GM23338 (cell line): ENCODE measurements at regions not wholly inside any gene's neighbourhood (a gene's known extent, or its start where the extent isn't known, plus 50 kb on each side); places are given as distances from the start of the nearest gene placed in this dataset.

ENCODE experiments used
- ATAC-seq: fragments of 200-7000 bp; cut with Tn5 transposase; 3 replicates; pipeline ENCODE4 v1.9.1; 2020
- DNase-seq: peaks from one replicate; pipeline ENCODE4 v3.0.0-alpha.2; 2015; ENCODE audit warnings: low spot score
- H2AFZ ChIP-seq: fragments of 200-600 bp; sonication (generic); 2 replicates; pipeline ENCODE4 v1.8.0; 2016; ENCODE audit warnings: antibody characterized with exemption, mild to moderate bottlenecking, moderate library complexity
- H3F3A ChIP-seq: fragments of 200-600 bp; sonication (generic); replicated peaks from 2 replicates; pipeline ENCODE4 v1.8.0; 2017; ENCODE audit warnings: antibody characterized with exemption, mixed run types, low read depth
- H3K27ac ChIP-seq: fragments of 200-600 bp; sonication (generic); 2 replicates; pipeline ENCODE4 v1.6.1; 2016; ENCODE audit warnings: low read depth
- H3K27me3 ChIP-seq: fragments of 200-600 bp; sonication (generic); 2 replicates; pipeline ENCODE4 v1.8.0; 2016; ENCODE audit warnings: mild to moderate bottlenecking, mixed run types, moderate library complexity; ENCODE audit not compliant: insufficient read depth
- H3K36me3 ChIP-seq: fragments of 200-600 bp; sonication (generic); 2 replicates; pipeline ENCODE4 v1.8.0; 2016; ENCODE audit warnings: mild to moderate bottlenecking; ENCODE audit not compliant: insufficient read depth
- H3K4me1 ChIP-seq: fragments of 200-600 bp; sonication (generic); 2 replicates; pipeline ENCODE4 v1.8.0; 2016; ENCODE audit warnings: mild to moderate bottlenecking, moderate library complexity; ENCODE audit not compliant: insufficient read depth
- H3K4me2 ChIP-seq: fragments of 200-600 bp; sonication (generic); 2 replicates; pipeline ENCODE4 v1.7.1; 2017; ENCODE audit warnings: mixed run types
- H3K4me3 ChIP-seq: fragments of 200-600 bp; sonication (generic); 2 replicates; pipeline ENCODE4 v1.6.1; 2016; ENCODE audit warnings: mixed run types
- H3K79me2 ChIP-seq: fragments of 200-600 bp; sonication (generic); replicated peaks from 2 replicates; pipeline ENCODE4 v1.8.0; 2017; ENCODE audit warnings: mild to moderate bottlenecking; ENCODE audit not compliant: insufficient read depth
- H3K9me2 ChIP-seq: fragments of 200-600 bp; sonication (generic); 2 replicates; pipeline ENCODE4 v1.8.0; 2017; ENCODE audit not compliant: insufficient read depth
- H4K20me1 ChIP-seq: fragments of 200-600 bp; sonication (generic); replicated peaks from 2 replicates; pipeline ENCODE4 v1.8.0; 2017; ENCODE audit warnings: mild to moderate bottlenecking; ENCODE audit not compliant: insufficient read depth
- H3K27ac Mint-ChIP-seq: 2 replicates; pipeline ENCODE4 v1.8.0; 2020; ENCODE audit warnings: inconsistent platforms, mild to moderate bottlenecking, moderate library complexity, mixed read lengths
- H3K27me3 Mint-ChIP-seq: 3 replicates; pipeline ENCODE4 v1.8.0; 2022; ENCODE audit warnings: low read depth, mild to moderate bottlenecking, moderate library complexity, mixed read lengths, inconsistent platforms; ENCODE audit not compliant: insufficient read depth, poor library complexity
- H3K36me3 Mint-ChIP-seq: 3 replicates; pipeline ENCODE4 v1.8.0; 2021; ENCODE audit warnings: low read depth, mild to moderate bottlenecking, inconsistent platforms, moderate library complexity, mixed read lengths
- H3K4me1 Mint-ChIP-seq: 3 replicates; pipeline ENCODE4 v1.8.0; 2020; ENCODE audit warnings: mild to moderate bottlenecking, inconsistent platforms, mixed read lengths
- H3K4me3 Mint-ChIP-seq: 3 replicates; pipeline ENCODE4 v1.8.0; 2021; ENCODE audit warnings: moderate library complexity, mild to moderate bottlenecking, inconsistent platforms, mixed read lengths
- H3K9me3 Mint-ChIP-seq: 3 replicates; pipeline ENCODE4 v1.8.0; 2020; ENCODE audit warnings: moderate library complexity, mild to moderate bottlenecking, inconsistent platforms, mixed read lengths
- CREB1 ChIP-seq: fragments of 250-450 bp; sonication (Bioruptor Pico); IDR thresholded peaks from 2 replicates; pipeline ENCODE4 v1.5.0; 2020; ENCODE audit warnings: low read depth, mild to moderate bottlenecking, moderate library complexity
- CTCF ChIP-seq, 2 experiments: fragments of 200-600 bp in 1 of 2; sonication (generic) in 1 of 2; conservative IDR thresholded peaks; 2 replicates each; pipeline versions ENCODE4 v1.5.1 to v1.6.1; 2016 to 2017; ENCODE audit warnings: antibody characterized with exemption in 2 of 2, low read depth in 2 of 2, mild to moderate bottlenecking in 2 of 2, moderate library complexity in 1 of 2
- ETS1 ChIP-seq: IDR thresholded peaks from 2 replicates; pipeline ENCODE4 v1.6.1; 2016; ENCODE audit warnings: antibody characterized with exemption
- EZH2 ChIP-seq: fragments of 200-600 bp; sonication (generic); IDR thresholded peaks from one replicate; pipeline ENCODE4 v1.8.0; 2017; ENCODE audit warnings: antibody characterized with exemption, mild to moderate bottlenecking, low read depth; ENCODE audit not compliant: unreplicated experiment
- EZH2phosphoT487 ChIP-seq: fragments of 200-600 bp; sonication (generic); IDR thresholded peaks from one replicate; pipeline ENCODE4 v1.8.1; 2018; ENCODE audit warnings: antibody characterized with exemption; ENCODE audit not compliant: unreplicated experiment
- JUNB ChIP-seq: IDR thresholded peaks from one replicate; pipeline ENCODE4 v1.6.1; 2016; ENCODE audit warnings: antibody characterized with exemption; ENCODE audit not compliant: unreplicated experiment
- NANOG ChIP-seq: IDR thresholded peaks from 2 replicates; pipeline ENCODE4 v1.6.1; 2016; ENCODE audit warnings: antibody characterized with exemption, borderline replicate concordance
- POLR2AphosphoS5 ChIP-seq: IDR thresholded peaks from 2 replicates; pipeline ENCODE4 v1.6.1; 2016; ENCODE audit warnings: antibody characterized with exemption, low read depth
- STAT1 ChIP-seq: IDR thresholded peaks from one replicate; pipeline ENCODE4 v1.6.1; 2016; ENCODE audit warnings: antibody characterized with exemption; ENCODE audit not compliant: unreplicated experiment
- ZNF331 ChIP-seq: fragments of 250-450 bp; sonication (Bioruptor Pico); IDR thresholded peaks from 2 replicates; pipeline ENCODE4 v1.5.0; 2020; ENCODE audit warnings: low read depth, mild to moderate bottlenecking, moderate library complexity
- ZNF462 ChIP-seq: fragments of 250-450 bp; sonication (Bioruptor Pico); IDR thresholded peaks from 2 replicates; pipeline ENCODE4 v1.5.0; 2020; ENCODE audit warnings: mild to moderate bottlenecking, moderate library complexity

GRCh38 chr12:29957835-29958234 is 174.1 kb upstream of the TMTC1 start:
- H3K4me3 Mint-ChIP-seq = no peak overlapping the region
- H3K36me3 Mint-ChIP-seq = no peaks in the 10 kb centered on the region

More at GRCh38 chr12:29957835-29958234, 174.1 kb upstream of the TMTC1 start:
- no peak for DNase-seq
- Histone ChIP-seq H4K20me1 (no peaks in the 10 kb centered on the region), H3K4me2 (no peak overlapping the region), H3K27me3 (no peaks in the 10 kb centered on the region), H3F3A (no peaks in the 10 kb centered on the region), H3K9me2 (no peaks in the 10 kb centered on the region; the same call in 1 of the 2 replicates), H3K36me3 (no peaks in the 10 kb centered on the region), H3K27ac (no peak overlapping the region), H2AFZ (0 out of 2 replicates have a peak overlapping the region, but pooled peaks have one; percentile 25), H3K4me3 (no peak overlapping the region), H3K4me1 (no peaks in the 10 kb centered on the region), H3K79me2 (no peaks in the 10 kb centered on the region)
- no peaks in the 10 kb centered on the region for H3K27me3 Mint-ChIP-seq
- no peak for ATAC-seq
- H3K27ac Mint-ChIP-seq = no peak overlapping the region
- H3K9me3 Mint-ChIP-seq = peaks cover 2% of the 10 kb centered on the region; the same call in 2 of the 3 replicates
- TF ChIP-seq EZH2phosphoT487 = no peak
- no peak for TF ChIP-seq POLR2AphosphoS5
- TF ChIP-seq ETS1 = no peak
- TF ChIP-seq CTCF (conservative IDR thresholded peaks at IDR 0.05; ENCODE audit: low read depth in 2 of 2) = no peak
- no peak for TF ChIP-seq ZNF462 (CRISPR knock-in tag)
- TF ChIP-seq CREB1 = no peak
- TF ChIP-seq STAT1 = no peak
- TF ChIP-seq EZH2 = no peak
- TF ChIP-seq JUNB = no peak
- no peak for TF ChIP-seq NANOG
- no peak for TF ChIP-seq ZNF331 (CRISPR knock-in tag)
- H3K4me1 Mint-ChIP-seq = no peaks in the 10 kb centered on the region
